OCI-LY1 (cell line): ENCODE measurements at regions not wholly inside any gene's neighbourhood (a gene's known extent, or its start where the extent isn't known, plus 50 kb on each side); places are given as distances from the start of the nearest gene placed in this dataset.

ENCODE experiments used
- H2AFZ ChIP-seq: fragments of 200-600 bp; sonication (generic), shearing (Covaris generic); 2 replicates; pipeline ENCODE4 v1.6.0; 2014; ENCODE audit warnings: antibody characterized with exemption, mild to moderate bottlenecking, low read length
- H3F3A ChIP-seq: fragments of 200-600 bp; sonication (generic), shearing (Covaris generic); 2 replicates; pipeline ENCODE4 v1.6.0; 2014; ENCODE audit warnings: mild to moderate bottlenecking, antibody characterized with exemption, low read length, moderate library complexity; ENCODE audit not compliant: insufficient read depth
- H3K27ac ChIP-seq: fragments of 200-600 bp; sonication (generic); 2 replicates; pipeline ENCODE4 v1.5.1; 2014; ENCODE audit warnings: low read length, mixed run types, mild to moderate bottlenecking, low read depth; ENCODE audit not compliant: poor library complexity, severe bottlenecking
- H3K27me3 ChIP-seq: fragments of 200-600 bp; sonication (generic); 2 replicates; pipeline ENCODE4 v1.6.0; 2014; ENCODE audit warnings: antibody characterized with exemption, mild to moderate bottlenecking, low read length, moderate library complexity; ENCODE audit not compliant: insufficient read depth
- H3K36me3 ChIP-seq: fragments of 200-600 bp; sonication (generic); 2 replicates; pipeline ENCODE4 v1.6.1; 2014; ENCODE audit warnings: mild to moderate bottlenecking, antibody characterized with exemption, low read length, moderate library complexity, mixed read lengths; ENCODE audit not compliant: insufficient read depth
- H3K4me1 ChIP-seq: fragments of 200-600 bp; sonication (generic); 2 replicates; pipeline ENCODE4 v1.5.1; 2014; ENCODE audit warnings: mild to moderate bottlenecking, low read length, moderate library complexity; ENCODE audit not compliant: insufficient read depth, severe bottlenecking
- H3K4me2 ChIP-seq: fragments of 200-600 bp; sonication (generic), shearing (Covaris generic); 2 replicates; pipeline ENCODE4 v1.6.1; 2014; ENCODE audit warnings: low read length
- H3K4me3 ChIP-seq: fragments of 200-600 bp; sonication (generic); 2 replicates; pipeline ENCODE4 v1.5.1; 2014; ENCODE audit warnings: low read length, low read depth, mild to moderate bottlenecking, mixed read lengths; ENCODE audit not compliant: poor library complexity, severe bottlenecking
- H3K79me2 ChIP-seq: fragments of 200-600 bp; shearing (Covaris generic); 2 replicates; pipeline ENCODE4 v1.6.1; 2016; ENCODE audit warnings: mixed run types, low read length, mixed read lengths; ENCODE audit not compliant: insufficient read depth
- H3K9ac ChIP-seq: fragments of 200-600 bp; sonication (generic), shearing (Covaris generic); 2 replicates; pipeline ENCODE4 v1.6.1; 2014; ENCODE audit warnings: mild to moderate bottlenecking, low read length, mixed read lengths
- H3K9me2 ChIP-seq: fragments of 200-600 bp; sonication (generic), shearing (Covaris generic); 2 replicates; pipeline ENCODE4 v1.6.1; 2014; ENCODE audit warnings: low read depth, mild to moderate bottlenecking, low read length, mixed read lengths
- H3K9me3 ChIP-seq: fragments of 200-600 bp; shearing (Covaris generic); 2 replicates; pipeline ENCODE4 v1.6.1; 2014; ENCODE audit warnings: low read length, mixed read lengths
- H4K20me1 ChIP-seq: fragments of 200-600 bp; sonication (generic), shearing (Covaris generic); 2 replicates; pipeline ENCODE4 v1.6.0; 2016; ENCODE audit warnings: mild to moderate bottlenecking, low read length; ENCODE audit not compliant: insufficient read depth
- EZH2 ChIP-seq: fragments of 200-600 bp; sonication (generic), shearing (Covaris generic); IDR thresholded peaks from 2 replicates; pipeline ENCODE4 v1.8.0; 2017; ENCODE audit warnings: borderline replicate concordance, mixed run types, mild to moderate bottlenecking, antibody characterized with exemption, low read length, moderate library complexity, mixed read lengths
- TF ChIP-seq, protein P1 (sequence below): fragments of 200-600 bp; sonication (generic), shearing (Covaris generic); IDR thresholded peaks from 2 replicates; pipeline ENCODE4 v1.5.1; 2017; ENCODE audit warnings: mild to moderate bottlenecking, antibody characterized with exemption, low read length, moderate library complexity, mixed read lengths

DNA sequence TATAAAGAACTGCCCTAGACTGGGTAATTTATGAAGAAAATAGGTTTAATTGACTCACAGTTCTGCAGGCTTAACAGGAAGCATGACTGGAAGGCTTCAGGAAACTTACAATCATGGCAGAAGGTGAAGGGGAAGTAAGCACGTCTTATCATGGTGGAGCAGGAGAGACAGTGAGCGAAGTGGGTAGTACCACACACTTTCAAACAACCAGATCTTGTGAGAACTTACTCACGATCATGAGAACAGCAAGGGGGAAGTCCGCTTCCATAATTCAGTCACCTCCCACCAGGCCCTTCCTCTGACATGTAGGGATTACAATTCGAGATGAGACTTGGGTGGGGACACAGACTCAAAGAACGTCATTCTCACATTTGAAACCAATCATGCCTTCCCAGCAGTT lies 260.1 kb upstream of the FAM98A start:
- no peak overlapping the region for H2AFZ ChIP-seq
- no peaks in the 10 kb centered on the region for H3F3A ChIP-seq
- no peaks in the 10 kb centered on the region for H3K79me2 ChIP-seq
- H3K27me3 ChIP-seq, result no peaks in the 10 kb centered on the region
- H3K27ac ChIP-seq, result no peak overlapping the region
- H3K4me2 ChIP-seq, result no peak overlapping the region
- H4K20me1 ChIP-seq, result no peaks in the 10 kb centered on the region
- H3K36me3 ChIP-seq, result no peaks in the 10 kb centered on the region
- no peak overlapping the region for H3K4me3 ChIP-seq
- TF ChIP-seq EZH2, result no peak
- TF ChIP-seq, protein P1, sequence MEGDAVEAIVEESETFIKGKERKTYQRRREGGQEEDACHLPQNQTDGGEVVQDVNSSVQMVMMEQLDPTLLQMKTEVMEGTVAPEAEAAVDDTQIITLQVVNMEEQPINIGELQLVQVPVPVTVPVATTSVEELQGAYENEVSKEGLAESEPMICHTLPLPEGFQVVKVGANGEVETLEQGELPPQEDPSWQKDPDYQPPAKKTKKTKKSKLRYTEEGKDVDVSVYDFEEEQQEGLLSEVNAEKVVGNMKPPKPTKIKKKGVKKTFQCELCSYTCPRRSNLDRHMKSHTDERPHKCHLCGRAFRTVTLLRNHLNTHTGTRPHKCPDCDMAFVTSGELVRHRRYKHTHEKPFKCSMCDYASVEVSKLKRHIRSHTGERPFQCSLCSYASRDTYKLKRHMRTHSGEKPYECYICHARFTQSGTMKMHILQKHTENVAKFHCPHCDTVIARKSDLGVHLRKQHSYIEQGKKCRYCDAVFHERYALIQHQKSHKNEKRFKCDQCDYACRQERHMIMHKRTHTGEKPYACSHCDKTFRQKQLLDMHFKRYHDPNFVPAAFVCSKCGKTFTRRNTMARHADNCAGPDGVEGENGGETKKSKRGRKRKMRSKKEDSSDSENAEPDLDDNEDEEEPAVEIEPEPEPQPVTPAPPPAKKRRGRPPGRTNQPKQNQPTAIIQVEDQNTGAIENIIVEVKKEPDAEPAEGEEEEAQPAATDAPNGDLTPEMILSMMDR, result no peak
- H3K9me2 ChIP-seq, result no peaks in the 10 kb centered on the region
- H3K4me1 ChIP-seq, result no peaks in the 10 kb centered on the region
- no peaks in the 10 kb centered on the region for H3K9me3 ChIP-seq
- H3K9ac ChIP-seq, result no peak overlapping the region

DNA sequence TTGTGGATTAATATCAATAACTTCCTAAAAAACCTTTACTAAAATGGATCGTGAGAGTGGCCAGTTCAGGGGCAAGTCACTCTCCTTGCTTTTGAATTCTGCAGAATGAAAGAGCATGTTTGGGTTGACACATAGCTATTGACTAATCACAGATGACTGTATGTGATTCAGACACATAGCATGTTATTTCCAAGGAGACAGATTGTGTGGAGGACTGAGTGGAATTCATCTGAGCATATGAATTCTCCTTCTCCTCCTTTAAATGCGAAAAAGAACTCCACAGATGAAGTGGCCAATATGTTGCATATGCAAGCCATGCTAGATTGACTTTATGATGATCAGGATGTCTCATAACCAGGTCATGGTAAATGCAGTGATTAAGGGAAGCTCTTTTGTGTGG lies 249.4 kb upstream of the FAM98A start:
- no peaks in the 10 kb centered on the region for H3F3A ChIP-seq
- H4K20me1 ChIP-seq, result no peaks in the 10 kb centered on the region
- no peaks in the 10 kb centered on the region for H3K27me3 ChIP-seq
- TF ChIP-seq EZH2, result no peak
- TF ChIP-seq, protein P1, result no peak
- no peak overlapping the region for H3K4me2 ChIP-seq
- H3K36me3 ChIP-seq, result no peaks in the 10 kb centered on the region
- H3K9ac ChIP-seq, result no peak overlapping the region
- no peaks in the 10 kb centered on the region for H3K9me2 ChIP-seq
- H3K27ac ChIP-seq, result no peak overlapping the region
- H3K4me3 ChIP-seq, result no peak overlapping the region
- no peaks in the 10 kb centered on the region for H3K4me1 ChIP-seq
- no peaks in the 10 kb centered on the region for H3K9me3 ChIP-seq
- no peak overlapping the region for H2AFZ ChIP-seq
- no peaks in the 10 kb centered on the region for H3K79me2 ChIP-seq

DNA sequence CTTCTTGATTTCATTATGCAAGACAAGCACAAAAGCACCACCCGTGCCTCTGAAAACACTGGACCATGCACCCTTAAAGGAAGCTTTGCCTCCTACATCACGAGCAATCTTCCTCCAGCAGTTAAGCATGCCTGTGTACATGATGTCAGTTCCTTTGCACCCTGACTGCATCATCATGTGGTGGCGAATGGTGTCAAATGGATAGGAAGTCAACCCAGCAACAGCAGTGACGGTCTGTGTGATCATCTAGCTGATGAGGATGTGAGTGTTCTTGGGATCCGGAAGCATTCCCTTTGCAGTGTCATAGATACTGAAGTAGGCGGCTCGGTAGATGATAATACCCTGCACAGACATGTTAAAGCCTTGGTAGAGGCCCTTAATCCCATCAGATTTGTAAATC lies 240.7 kb upstream of the FAM98A start:
- H4K20me1 ChIP-seq, result no peaks in the 10 kb centered on the region
- H3K27ac ChIP-seq, result no peak overlapping the region
- H2AFZ ChIP-seq, result no peak overlapping the region
- no peak for TF ChIP-seq EZH2
- TF ChIP-seq, protein P1, result no peak
- no peaks in the 10 kb centered on the region for H3K79me2 ChIP-seq
- H3K9ac ChIP-seq, result no peak overlapping the region
- H3K4me3 ChIP-seq, result no peak overlapping the region
- no peaks in the 10 kb centered on the region for H3F3A ChIP-seq
- H3K9me3 ChIP-seq, result no peaks in the 10 kb centered on the region
- H3K4me2 ChIP-seq, result no peak overlapping the region
- no peaks in the 10 kb centered on the region for H3K4me1 ChIP-seq
- H3K9me2 ChIP-seq, result no peaks in the 10 kb centered on the region
- H3K36me3 ChIP-seq, result no peaks in the 10 kb centered on the region
- no peaks in the 10 kb centered on the region for H3K27me3 ChIP-seq
